ENCODE measurements at regions not wholly inside any gene's neighbourhood (a gene's known extent, or its start where the extent isn't known, plus 50 kb on each side); places are given as distances from the start of the nearest gene placed in this dataset.

- Mint-ChIP-seq H3K27me3 (ENCODE audit: unreplicated experiment) (no peaks in the 10 kb centered on the region), H3K4me1 (ENCODE audit: low read depth, unreplicated experiment) (no peaks in the 10 kb centered on the region), H3K36me3 (ENCODE audit: insufficient read depth, unreplicated experiment) (no peaks in the 10 kb centered on the region), H3K27ac (ENCODE audit: unreplicated experiment) (no peak overlapping the region), H3K4me3 (ENCODE audit: low read depth, unreplicated experiment) (no peak overlapping the region), H3K9me3 (ENCODE audit: low read depth, unreplicated experiment) (no peaks in the 10 kb centered on the region)
- BruUV-seq (replicated peaks): no TSS peak
- CTCF ChIA-PET: no interaction called here
- DNase-seq: no peak
- intact Hi-C loops (cut with micrococcal nuclease; ENCODE audit: unreplicated experiment): no loop called here
- TF ChIP-seq CTCF (IDR thresholded peaks at IDR 0.05; ENCODE audit: unreplicated experiment): no peak
These were observed 177.8 kb upstream of the ZNF462 start for GRCh38 chr9:106684940-106685695.

GRCh38 chr9:106689089-106689488 lies 173.9 kb upstream of the ZNF462 start:
- Mint-ChIP-seq H3K4me1 (ENCODE audit: low read depth, unreplicated experiment) (no peaks in the 10 kb centered on the region), H3K9me3 (ENCODE audit: low read depth, unreplicated experiment) (no peaks in the 10 kb centered on the region), H3K36me3 (ENCODE audit: insufficient read depth, unreplicated experiment) (no peaks in the 10 kb centered on the region), H3K4me3 (ENCODE audit: low read depth, unreplicated experiment) (no peak overlapping the region), H3K27ac (ENCODE audit: unreplicated experiment) (no peak overlapping the region), H3K27me3 (ENCODE audit: unreplicated experiment) (no peaks in the 10 kb centered on the region)
- TF ChIP-seq CTCF (IDR thresholded peaks at IDR 0.05; ENCODE audit: unreplicated experiment): no peak
- no peak for DNase-seq
- no TSS peak for BruUV-seq (replicated peaks)
- CTCF ChIA-PET: no interaction called here
- intact Hi-C loops (cut with micrococcal nuclease; ENCODE audit: unreplicated experiment): no loop called here

- no peak for TF ChIP-seq CTCF (IDR thresholded peaks at IDR 0.05; ENCODE audit: unreplicated experiment)
- BruUV-seq (replicated peaks): no TSS peak
- no peaks in the 10 kb centered on the region for H3K4me1 Mint-ChIP-seq (ENCODE audit: low read depth, unreplicated experiment)
- H3K4me3 Mint-ChIP-seq (ENCODE audit: low read depth, unreplicated experiment): no peak overlapping the region
- H3K9me3 Mint-ChIP-seq (ENCODE audit: low read depth, unreplicated experiment): no peaks in the 10 kb centered on the region
- H3K27ac Mint-ChIP-seq (ENCODE audit: unreplicated experiment): no peak overlapping the region
- no peaks in the 10 kb centered on the region for H3K27me3 Mint-ChIP-seq (ENCODE audit: unreplicated experiment)
- no peak for DNase-seq
- no peaks in the 10 kb centered on the region for H3K36me3 Mint-ChIP-seq (ENCODE audit: insufficient read depth, unreplicated experiment)
- intact Hi-C loops (cut with micrococcal nuclease; ENCODE audit: unreplicated experiment): no loop called here
- CTCF ChIA-PET: no interaction called here
These were observed 171.3 kb upstream of the ZNF462 start for GRCh38 chr9:106691627-106692026.

- Mint-ChIP-seq H3K36me3 (ENCODE audit: insufficient read depth, unreplicated experiment) (no peaks in the 10 kb centered on the region), H3K9me3 (ENCODE audit: low read depth, unreplicated experiment) (no peaks in the 10 kb centered on the region), H3K27me3 (ENCODE audit: unreplicated experiment) (no peaks in the 10 kb centered on the region), H3K4me3 (ENCODE audit: low read depth, unreplicated experiment) (no peak overlapping the region), H3K27ac (ENCODE audit: unreplicated experiment) (no peak overlapping the region), H3K4me1 (ENCODE audit: low read depth, unreplicated experiment) (peaks cover 14% of the 10 kb centered on the region)
- intact Hi-C loops (cut with micrococcal nuclease; ENCODE audit: unreplicated experiment): no loop called here
- no peak for TF ChIP-seq CTCF (IDR thresholded peaks at IDR 0.05; ENCODE audit: unreplicated experiment)
- no peak for DNase-seq
- CTCF ChIA-PET: no interaction called here
- BruUV-seq (replicated peaks): no TSS peak
These were observed 169.4 kb upstream of the ZNF462 start for GRCh38 chr9:106693558-106693957.
